Epithelial cell of esophagus (primary cell): ENCODE measurements at regions not wholly inside any gene's neighbourhood (a gene's known extent, or its start where the extent isn't known, plus 50 kb on each side); places are given as distances from the start of the nearest gene placed in this dataset.

Experiments
- DNase-seq: peaks from one replicate; pipeline ENCODE4 v3.0.0; 2010; ENCODE audit warnings: low read depth
- H3K4me3 ChIP-seq: 2 replicates; pipeline ENCODE4 v1.5.1; 2011; ENCODE audit warnings: mild to moderate bottlenecking, low read length, control low read depth
- CTCF ChIP-seq: IDR thresholded peaks from 2 replicates; pipeline ENCODE4 v1.5.1; 2011; ENCODE audit warnings: low read depth, mild to moderate bottlenecking, low read length, control low read depth, inconsistent platforms; ENCODE audit not compliant: insufficient read depth; ENCODE audit errors: missing control alignments

- no peak overlapping the region for H3K4me3 ChIP-seq
- no peak for TF ChIP-seq CTCF
- DNase-seq, result no peak
Measured at GRCh38 chr12:62162214-62162613, 98.0 kb upstream of the USP15 start.

- no peak for TF ChIP-seq CTCF
- no peak overlapping the region for H3K4me3 ChIP-seq
- no peak for DNase-seq
Measured at GRCh38 chr12:62163368-62163767, 96.8 kb upstream of the USP15 start.

GRCh38 chr12:62164036-62164435 lies 96.2 kb upstream of the USP15 start:
- no peak for DNase-seq
- no peak overlapping the region for H3K4me3 ChIP-seq
- no peak for TF ChIP-seq CTCF

- TF ChIP-seq CTCF, result no peak
- no peak for DNase-seq
- no peak overlapping the region for H3K4me3 ChIP-seq
Measured at GRCh38 chr12:62166525-62166924, 93.7 kb upstream of the USP15 start.

- no peak for TF ChIP-seq CTCF
- H3K4me3 ChIP-seq, result no peak overlapping the region
- no peak for DNase-seq
Measured at GRCh38 chr12:62168411-62168810, 91.8 kb upstream of the USP15 start.

- DNase-seq, result peak; percentile 38
- no peak for TF ChIP-seq CTCF
- H3K4me3 ChIP-seq, result no peak overlapping the region
Measured at GRCh38 chr12:62170241-62170640, 90.0 kb upstream of the USP15 start.

- peak overlapping the region; percentile 30 for H3K4me3 ChIP-seq
- no peak for TF ChIP-seq CTCF
- DNase-seq, result no peak
Measured at GRCh38 chr12:62190689-62191490, 69.3 kb upstream of the USP15 start.
